IMR-90 (cell line): ENCODE measurements at regions not wholly inside any gene's neighbourhood (a gene's known extent, or its start where the extent isn't known, plus 50 kb on each side); places are given as distances from the start of the nearest gene placed in this dataset.

Experiments
- ATAC-seq: fragments of 200-7000 bp; cut with Tn5 transposase; 2 replicates; pipeline ENCODE4 v1.9.1; 2020; ENCODE audit warnings: low read depth, mild to moderate bottlenecking, moderate library complexity
- BruUV-seq: library from RNA; stranded (reverse); fragments of 400-500 nt; replicated peaks from 2 replicates; lab custom pipeline; 2021; lab: Mats Ljungman, UMichigan
- CTCF ChIA-PET: fragments of 300-600 bp; formaldehyde crosslinking; extraction: SDS; loops from one replicate; lab custom pipeline; 2021; ENCODE audit warnings: antibody characterized with exemption; lab: Yijun Ruan, JAX
- POLR2A ChIA-PET: fragments of 300-600 bp; sonication (Branson Sonifier 250); formaldehyde crosslinking; loops from one replicate; lab custom pipeline; 2022; ENCODE audit warnings: antibody characterized with exemption; ENCODE audit not compliant: unreplicated experiment; lab: Charles Lee
- DNase-seq: peaks from one replicate; pipeline ENCODE4 v3.0.0; 2013
- H2AFZ ChIP-seq: replicated peaks from 2 replicates; pipeline ENCODE3; 2013; ENCODE audit warnings: low read length, mild to moderate bottlenecking; ENCODE audit not compliant: poor library complexity
- H2AK5ac ChIP-seq: 2 replicates; pipeline ENCODE4 v1.6.1; 2013; ENCODE audit warnings: low read depth, low read length, inconsistent platforms
- H2AK9ac ChIP-seq: replicated peaks from 2 replicates; pipeline ENCODE3; 2013; ENCODE audit warnings: mild to moderate bottlenecking, low read depth, low read length, moderate library complexity; ENCODE audit not compliant: poor library complexity
- H2BK120ac ChIP-seq: 2 replicates; pipeline ENCODE4 v1.6.1; 2013; ENCODE audit warnings: low read depth, low read length, inconsistent platforms
- H2BK15ac ChIP-seq: 3 replicates; pipeline ENCODE4 v1.6.1; 2013; ENCODE audit warnings: low read depth, low read length, inconsistent platforms
- H2BK20ac ChIP-seq: 2 replicates; pipeline ENCODE4 v1.6.1; 2013; ENCODE audit warnings: low read depth, mild to moderate bottlenecking, inconsistent platforms, low read length, moderate library complexity
- H2BK5ac ChIP-seq: 2 replicates; pipeline ENCODE4 v1.6.1; 2013; ENCODE audit warnings: mild to moderate bottlenecking, low read depth, low read length, inconsistent platforms; ENCODE audit not compliant: poor library complexity, severe bottlenecking
- H3K14ac ChIP-seq: replicated peaks from 2 replicates; pipeline ENCODE4 v1.6.1; 2013; ENCODE audit warnings: low read depth, low read length, inconsistent platforms
- H3K18ac ChIP-seq: 2 replicates; pipeline ENCODE4 v1.6.1; 2013; ENCODE audit warnings: low read depth, low read length, control low read depth
- H3K23ac ChIP-seq: 2 replicates; pipeline ENCODE4 v1.6.1; 2013; ENCODE audit warnings: low read depth, low read length, inconsistent platforms
- H3K27ac ChIP-seq: 2 replicates; pipeline ENCODE4 v1.5.1; 2013; ENCODE audit warnings: mild to moderate bottlenecking, control low read depth, low read length; ENCODE audit not compliant: insufficient read depth
- H3K27me3 ChIP-seq: 2 replicates; pipeline ENCODE4 v1.6.1; 2013; ENCODE audit warnings: low read length; ENCODE audit not compliant: control insufficient read depth, insufficient read depth
- H3K36me3 ChIP-seq: 2 replicates; pipeline ENCODE4 v1.6.1; 2013; ENCODE audit warnings: low read length, mixed read lengths; ENCODE audit not compliant: control insufficient read depth, insufficient read depth
- H3K4ac ChIP-seq: 2 replicates; pipeline ENCODE4 v1.6.1; 2013; ENCODE audit warnings: low read depth, low read length, inconsistent platforms
- H3K4me1 ChIP-seq: 2 replicates; pipeline ENCODE4 v1.6.1; 2013; ENCODE audit warnings: low read length, mixed read lengths; ENCODE audit not compliant: control insufficient read depth, insufficient read depth
- H3K4me2 ChIP-seq: 2 replicates; pipeline ENCODE4 v1.6.1; 2013; ENCODE audit warnings: low read depth, mild to moderate bottlenecking, control low read depth, low read length, moderate library complexity
- H3K4me3 ChIP-seq: 2 replicates; pipeline ENCODE4 v1.5.1; 2013; ENCODE audit warnings: low read depth, mild to moderate bottlenecking, control low read depth, low read length, moderate library complexity; ENCODE audit not compliant: insufficient read depth
- H3K56ac ChIP-seq: 2 replicates; pipeline ENCODE4 v1.6.1; 2013; ENCODE audit warnings: low read length, inconsistent platforms; ENCODE audit not compliant: insufficient read depth; ENCODE audit errors: extremely low read depth
- H3K79me1 ChIP-seq, 2 experiments: 2 replicates each; pipeline ENCODE4 v1.6.1; 2013; ENCODE audit warnings: low read length in 2 of 2, inconsistent platforms in 1 of 2, low read depth in 1 of 2
- H3K9ac ChIP-seq: 2 replicates; pipeline ENCODE4 v1.6.1; 2013; ENCODE audit warnings: low read depth, low read length, control low read depth
- H3K9me1 ChIP-seq: 2 replicates; pipeline ENCODE4 v1.6.1; 2013; ENCODE audit warnings: low read length, inconsistent platforms; ENCODE audit not compliant: insufficient read depth
- H3K9me3 ChIP-seq: 2 replicates; pipeline ENCODE4 v1.6.1; 2013; ENCODE audit warnings: low read length; ENCODE audit not compliant: control insufficient read depth, insufficient read depth
- H4K20me1 ChIP-seq: 2 replicates; pipeline ENCODE4 v1.6.1; 2013; ENCODE audit warnings: low read length, inconsistent platforms; ENCODE audit not compliant: insufficient read depth
- H4K5ac ChIP-seq: 2 replicates; pipeline ENCODE4 v1.6.1; 2013; ENCODE audit warnings: mild to moderate bottlenecking, low read depth, low read length, control low read depth
- H4K8ac ChIP-seq, 2 experiments: 2 replicates each; pipeline ENCODE4 v1.6.1; 2013; ENCODE audit warnings: low read depth in 2 of 2, low read length in 2 of 2, control low read depth in 1 of 2, inconsistent platforms in 1 of 2
- H4K91ac ChIP-seq: 2 replicates; pipeline ENCODE4 v1.6.1; 2013; ENCODE audit warnings: low read depth, low read length, inconsistent platforms; ENCODE audit not compliant: insufficient read depth
- BHLHE40 ChIP-seq: fragments of 150-350 bp; IDR thresholded peaks from 2 replicates; pipeline ENCODE4 v1.6.1; 2016; ENCODE audit warnings: mild to moderate bottlenecking, low read depth, low read length
- CEBPB ChIP-seq: IDR thresholded peaks from 2 replicates; pipeline ENCODE4 v1.6.1; 2012; ENCODE audit warnings: low read depth, low read length, improper control_type of control experiment
- CHD1 ChIP-seq: IDR thresholded peaks from 2 replicates; pipeline ENCODE4 v1.6.1; 2012; ENCODE audit warnings: low read depth, low read length, improper control_type of control experiment
- CTCF ChIP-seq: conservative IDR thresholded peaks from 2 replicates; pipeline ENCODE4 v1.5.1; 2012; ENCODE audit warnings: mild to moderate bottlenecking, low read depth, low read length, improper control_type of control experiment
- ELK1 ChIP-seq: fragments of 150-350 bp; IDR thresholded peaks from 2 replicates; pipeline ENCODE4 v1.6.1; 2016; ENCODE audit warnings: low read depth, mild to moderate bottlenecking, low read length, moderate library complexity, borderline replicate concordance
- FOS ChIP-seq: fragments of 150-350 bp; IDR thresholded peaks from 2 replicates; pipeline ENCODE4 v1.6.1; 2016; ENCODE audit warnings: low read depth, low read length
- MAFK ChIP-seq: IDR thresholded peaks from 2 replicates; pipeline ENCODE4 v1.6.1; 2012; ENCODE audit warnings: low read depth, low read length, improper control_type of control experiment
- MAZ ChIP-seq: IDR thresholded peaks from 2 replicates; pipeline ENCODE4 v1.6.1; 2012; ENCODE audit warnings: low read depth, mild to moderate bottlenecking, low read length, improper control_type of control experiment, moderate library complexity, borderline replicate concordance
- MXI1 ChIP-seq: IDR thresholded peaks from 2 replicates; pipeline ENCODE4 v1.6.1; 2012; ENCODE audit warnings: low read depth, mild to moderate bottlenecking, low read length, moderate library complexity, borderline replicate concordance
- NFE2L2 ChIP-seq: fragments of 150-350 bp; IDR thresholded peaks from 2 replicates; pipeline ENCODE4 v1.6.1; 2016; ENCODE audit warnings: low read depth, mild to moderate bottlenecking, low read length
- POLR2A ChIP-seq: IDR thresholded peaks from 2 replicates; pipeline ENCODE4 v1.6.1; 2012; ENCODE audit warnings: mild to moderate bottlenecking, low read depth, low read length
- RAD21 ChIP-seq: IDR thresholded peaks from 2 replicates; pipeline ENCODE4 v1.6.1; 2012; ENCODE audit warnings: low read length, improper control_type of control experiment
- RCOR1 ChIP-seq: IDR thresholded peaks from 2 replicates; pipeline ENCODE4 v1.6.1; 2012; ENCODE audit warnings: mild to moderate bottlenecking, low read length, improper control_type of control experiment; ENCODE audit not compliant: insufficient replicate concordance
- RFX5 ChIP-seq: IDR thresholded peaks from 2 replicates; pipeline ENCODE4 v1.8.0; 2012; ENCODE audit warnings: low read depth, mild to moderate bottlenecking, low read length, moderate library complexity
- SMC3 ChIP-seq: fragments of 150-350 bp; IDR thresholded peaks from 2 replicates; pipeline ENCODE4 v1.6.1; 2016; ENCODE audit warnings: low read depth, mild to moderate bottlenecking, antibody characterized with exemption, low read length, moderate library complexity
- USF2 ChIP-seq: fragments of 150-350 bp; IDR thresholded peaks from 2 replicates; pipeline ENCODE4 v1.6.1; 2017; ENCODE audit warnings: mild to moderate bottlenecking, antibody characterized with exemption, low read length, low read depth
- WGBS, 2 experiments: methylation state at CpG; one replicate each; pipeline versions ENCODE4 v1.1.5 to v1.1.7; 2013; ENCODE audit warnings: missing lambda C conversion rate in 2 of 2; ENCODE audit not compliant: insufficient read length in 1 of 2; ENCODE audit errors: extremely low coverage in 2 of 2; 5-methylcytosine and 5-hydroxymethylcytosine counted together
- dilution Hi-C: fragments of 300-500 bp; cut with HindIII; formaldehyde crosslinking; loops from one replicate; pipeline ENCODE4 v1.14.3; 2018; ENCODE audit warnings: low sequenced_read_pairs; ENCODE audit not compliant: unreplicated experiment
- in situ Hi-C: fragments of 300-500 bp; cut with MboI; formaldehyde crosslinking; loops from 3 replicates; pipeline ENCODE4 v1.14.3; 2019; ENCODE audit warnings: low sequenced_read_pairs, inconsistent platforms, mixed read lengths
- intact Hi-C: fragments of 100-400 bp; cut with micrococcal nuclease; formaldehyde crosslinking; loops from 2 replicates; pipeline ENCODE4 v1.10.0; 2022

- H2BK15ac ChIP-seq: no peak overlapping the region
- no peak overlapping the region for H4K91ac ChIP-seq
- POLR2A ChIA-PET: no interaction called here
- no TSS peak for BruUV-seq
- DNase-seq (no peak), ATAC-seq (no peak)
- H3K23ac ChIP-seq: no peak overlapping the region
- in situ Hi-C loops: no loop called here
- CTCF ChIA-PET: no interaction called here
- H3K9ac ChIP-seq: no peak overlapping the region
- intact Hi-C loops: no loop called here
- H4K8ac ChIP-seq: no peak overlapping the region
- dilution Hi-C loops: no loop called here
- H3K36me3 ChIP-seq: no peaks in the 10 kb centered on the region
- no peak overlapping the region for H2BK5ac ChIP-seq
- H2AK9ac ChIP-seq: no peak overlapping the region
- TF ChIP-seq CTCF (no peak), RAD21 (no peak), MAZ (no peak), CHD1 (no peak), ELK1 (no peak), RCOR1 (no peak), NFE2L2 (no peak), RFX5 (no peak), MXI1 (no peak), MAFK (no peak), BHLHE40 (no peak), FOS (no peak), USF2 (no peak), CEBPB (no peak), SMC3 (no peak), POLR2A (no peak)
- H3K18ac ChIP-seq: no peak overlapping the region
- no peak overlapping the region for H3K27ac ChIP-seq
- H3K4ac ChIP-seq: no peak overlapping the region
- H4K5ac ChIP-seq: no peak overlapping the region
- no peak overlapping the region for H2AFZ ChIP-seq
- H2BK20ac ChIP-seq: no peak overlapping the region
- H3K9me1 ChIP-seq: no peaks in the 10 kb centered on the region
- WGBS, 2 experiments: 40% methylated on average over 2 of the region's 6 CpGs; no CpG with 5 or more reads in 1 of the 2 experiments
- no peaks in the 10 kb centered on the region for H4K20me1 ChIP-seq
- H3K79me1 ChIP-seq: no peaks in the 10 kb centered on the region
- H3K9me3 ChIP-seq: peaks cover 46% of the 10 kb centered on the region
- no peak overlapping the region for H3K4me3 ChIP-seq
- H3K27me3 ChIP-seq: no peaks in the 10 kb centered on the region
- no peak overlapping the region for H3K14ac ChIP-seq
- no peak overlapping the region for H3K4me2 ChIP-seq
- H2AK5ac ChIP-seq: no peak overlapping the region
- no peak overlapping the region for H2BK120ac ChIP-seq
- H3K56ac ChIP-seq: no peak overlapping the region
- no peaks in the 10 kb centered on the region for H3K4me1 ChIP-seq
Observed at GRCh38 chr1:5568321-5568720, 423.9 kb downstream of the NPHP4 start.
